ENCODE measurements at regions not wholly inside any gene's neighbourhood (a gene's known extent, or its start where the extent isn't known, plus 50 kb on each side); places are given as distances from the start of the nearest gene placed in this dataset.

DNA sequence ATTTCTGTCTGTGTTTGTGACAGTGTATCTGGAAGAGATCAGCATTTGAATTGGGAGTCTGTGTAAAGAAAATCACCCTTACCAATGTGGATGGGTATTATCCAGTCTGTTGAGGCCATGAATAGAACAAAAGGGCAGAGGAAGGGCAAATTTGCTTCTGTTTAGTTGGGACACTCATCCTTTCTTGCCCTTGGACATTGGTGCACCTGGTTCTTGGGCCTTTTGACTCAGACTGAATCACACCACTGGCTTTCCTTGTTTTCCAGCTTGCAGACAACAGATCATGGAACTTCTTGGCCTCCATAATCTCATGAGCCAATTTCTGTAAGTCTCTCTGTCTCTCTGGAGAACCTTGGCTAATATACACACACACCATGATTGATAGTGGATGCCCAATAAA is 164.4 kb upstream of the SGO1 start:
- Histone ChIP-seq H2BK5ac (ENCODE audit: insufficient read length, low read length) (no peak overlapping the region), H3K9ac (ENCODE audit: extremely low read depth, insufficient read length, low read length) (no peak overlapping the region), H3K14ac (ENCODE audit: insufficient read depth, low read length) (no peak overlapping the region), H4K5ac (ENCODE audit: insufficient read length, low read depth, low read length) (no peak overlapping the region), H2AFZ (ENCODE audit: low read length) (no peak overlapping the region), H3K4me2 (ENCODE audit: insufficient read depth, insufficient read length, low read length) (no peak overlapping the region), H3K23ac (ENCODE audit: insufficient read length, low read depth, low read length) (no peak overlapping the region), H3K4me1 (ENCODE audit: insufficient read depth, low read length) (no peaks in the 10 kb centered on the region; the same call in 1 of the 2 replicates), H3T11ph (ENCODE audit: low read length) (no peak overlapping the region), H3K27ac (ENCODE audit: insufficient read length, low read depth, low read length) (no peak overlapping the region), H4K8ac (replicated peaks; ENCODE audit: insufficient read length, low read depth, low read length) (no peak overlapping the region), H2AK5ac (ENCODE audit: insufficient read length, low read length) (no peak overlapping the region), H3K18ac (ENCODE audit: insufficient read length, low read depth, low read length) (no peak overlapping the region), H3K79me2 (ENCODE audit: insufficient read depth, low read length) (no peaks in the 10 kb centered on the region), H4K91ac (ENCODE audit: insufficient read length, low read depth, low read length) (no peak overlapping the region), H2BK20ac (ENCODE audit: low read depth, low read length, poor library complexity, severe bottlenecking) (no peak overlapping the region), H2BK120ac (ENCODE audit: low read depth, low read length, poor library complexity, severe bottlenecking) (no peak overlapping the region), H2BK15ac (ENCODE audit: low read depth, low read length) (no peak overlapping the region), H3K56ac (ENCODE audit: insufficient read length, low read depth, low read length) (no peak overlapping the region), H3K27me3 (ENCODE audit: insufficient read depth, low read length) (no peaks in the 10 kb centered on the region), H3K79me1 (ENCODE audit: insufficient read depth, low read depth, low read length, poor library complexity, severe bottlenecking) (no peaks in the 10 kb centered on the region), H3K23me2 (ENCODE audit: insufficient read length, low read depth, low read length, poor library complexity, severe bottlenecking) (no peaks in the 10 kb centered on the region), H3K4ac (ENCODE audit: low read depth, low read length) (no peak overlapping the region), H4K20me1 (ENCODE audit: control insufficient read depth, insufficient read depth, insufficient read length) (no peaks in the 10 kb centered on the region), H2BK12ac (ENCODE audit: insufficient read length, low read depth, low read length) (no peak overlapping the region), H3K9me3 (ENCODE audit: control insufficient read depth, low read depth, low read length) (no peaks in the 10 kb centered on the region)
- DNase-seq: no peak
- Mint-ChIP-seq H3K4me1 (peaks cover 10% of the 10 kb centered on the region in 2 experiments), H3K27me3 (ENCODE audit: low read depth) (no peaks in the 10 kb centered on the region), H3K9me3 (no peaks in the 10 kb centered on the region; a peak in 2 of 5 replicates), H3K27ac (no peak overlapping the region), H3K4me3 (no peak overlapping the region), H3K36me3 (ENCODE audit: insufficient read depth in 1 of 3, low read depth in 3 of 3) (no peaks in the 10 kb centered on the region)
- TF ChIP-seq, protein P1, sequence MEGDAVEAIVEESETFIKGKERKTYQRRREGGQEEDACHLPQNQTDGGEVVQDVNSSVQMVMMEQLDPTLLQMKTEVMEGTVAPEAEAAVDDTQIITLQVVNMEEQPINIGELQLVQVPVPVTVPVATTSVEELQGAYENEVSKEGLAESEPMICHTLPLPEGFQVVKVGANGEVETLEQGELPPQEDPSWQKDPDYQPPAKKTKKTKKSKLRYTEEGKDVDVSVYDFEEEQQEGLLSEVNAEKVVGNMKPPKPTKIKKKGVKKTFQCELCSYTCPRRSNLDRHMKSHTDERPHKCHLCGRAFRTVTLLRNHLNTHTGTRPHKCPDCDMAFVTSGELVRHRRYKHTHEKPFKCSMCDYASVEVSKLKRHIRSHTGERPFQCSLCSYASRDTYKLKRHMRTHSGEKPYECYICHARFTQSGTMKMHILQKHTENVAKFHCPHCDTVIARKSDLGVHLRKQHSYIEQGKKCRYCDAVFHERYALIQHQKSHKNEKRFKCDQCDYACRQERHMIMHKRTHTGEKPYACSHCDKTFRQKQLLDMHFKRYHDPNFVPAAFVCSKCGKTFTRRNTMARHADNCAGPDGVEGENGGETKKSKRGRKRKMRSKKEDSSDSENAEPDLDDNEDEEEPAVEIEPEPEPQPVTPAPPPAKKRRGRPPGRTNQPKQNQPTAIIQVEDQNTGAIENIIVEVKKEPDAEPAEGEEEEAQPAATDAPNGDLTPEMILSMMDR (conservative IDR thresholded peaks at IDR 0.05): no peak

All from H9 (cell line).